Breast epithelium (tissue), 3 donors: ENCODE measurements at regions not wholly inside any gene's neighbourhood (a gene's known extent, or its start where the extent isn't known, plus 50 kb on each side); places are given as distances from the start of the nearest gene placed in this dataset.

Experiments
- CTCF ChIP-seq, 3 donors: fragments of 450-650 bp; IDR thresholded peaks; one replicate each; pipeline ENCODE4 v1.5.1; 2016 to 2017; ENCODE audit warnings: antibody characterized with exemption in 3 of 3, mild to moderate bottlenecking in 3 of 3, moderate library complexity in 3 of 3
- POLR2A ChIP-seq: fragments of 450-650 bp; IDR thresholded peaks from one replicate; pipeline ENCODE4 v1.6.1; 2016; ENCODE audit warnings: antibody characterized with exemption, mild to moderate bottlenecking, moderate library complexity
- POLR2AphosphoS5 ChIP-seq, 3 donors: sonication (generic); formaldehyde crosslinking; IDR thresholded peaks; one replicate each; pipeline ENCODE4 v1.6.1; 2017; ENCODE audit warnings: antibody characterized with exemption in 3 of 3

GRCh38 chr9:119559986-119560385 lies 190.8 kb upstream of the BRINP1 start:
- no peak for TF ChIP-seq POLR2A
- TF ChIP-seq CTCF (IDR thresholded peaks at IDR 0.05): no peak
- TF ChIP-seq POLR2AphosphoS5 (IDR thresholded peaks at IDR 0.05): no peak
